NK-92 (cell line): ENCODE measurements at regions not wholly inside any gene's neighbourhood (a gene's known extent, or its start where the extent isn't known, plus 50 kb on each side); places are given as distances from the start of the nearest gene placed in this dataset.

Experiments
- DNase-seq: peaks from one replicate; lab custom pipeline; 2025; ENCODE audit not compliant: unreplicated experiment; lab: John Stamatoyannopoulos, UW

- DNase-seq, result no peak
Measured at GRCh38 chr2:12641441-12641840, 75.3 kb upstream of the TRIB2 start.

- DNase-seq, result no peak
Measured at GRCh38 chr2:12642332-12642731, 74.4 kb upstream of the TRIB2 start.

DNA sequence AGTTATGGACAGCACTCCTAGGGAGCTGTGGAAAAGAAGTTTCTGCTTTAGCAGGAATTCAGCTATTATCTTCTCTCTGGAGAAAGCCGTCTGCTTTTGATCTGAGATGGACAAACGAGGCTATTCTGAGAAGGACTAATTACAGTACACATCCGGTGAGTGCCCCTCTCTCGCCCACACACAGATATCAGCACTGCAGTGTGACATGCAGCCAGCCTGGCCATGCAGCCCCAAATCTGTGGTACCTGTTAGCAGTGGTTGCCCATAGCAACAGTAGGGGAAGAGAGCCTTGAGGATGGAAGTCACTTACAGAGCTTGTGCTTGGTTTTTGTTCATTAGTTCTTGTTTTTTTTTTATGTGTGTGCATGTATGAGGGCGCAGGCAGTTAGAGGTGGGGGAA lies 73.9 kb upstream of the TRIB2 start:
- no peak for DNase-seq

DNA sequence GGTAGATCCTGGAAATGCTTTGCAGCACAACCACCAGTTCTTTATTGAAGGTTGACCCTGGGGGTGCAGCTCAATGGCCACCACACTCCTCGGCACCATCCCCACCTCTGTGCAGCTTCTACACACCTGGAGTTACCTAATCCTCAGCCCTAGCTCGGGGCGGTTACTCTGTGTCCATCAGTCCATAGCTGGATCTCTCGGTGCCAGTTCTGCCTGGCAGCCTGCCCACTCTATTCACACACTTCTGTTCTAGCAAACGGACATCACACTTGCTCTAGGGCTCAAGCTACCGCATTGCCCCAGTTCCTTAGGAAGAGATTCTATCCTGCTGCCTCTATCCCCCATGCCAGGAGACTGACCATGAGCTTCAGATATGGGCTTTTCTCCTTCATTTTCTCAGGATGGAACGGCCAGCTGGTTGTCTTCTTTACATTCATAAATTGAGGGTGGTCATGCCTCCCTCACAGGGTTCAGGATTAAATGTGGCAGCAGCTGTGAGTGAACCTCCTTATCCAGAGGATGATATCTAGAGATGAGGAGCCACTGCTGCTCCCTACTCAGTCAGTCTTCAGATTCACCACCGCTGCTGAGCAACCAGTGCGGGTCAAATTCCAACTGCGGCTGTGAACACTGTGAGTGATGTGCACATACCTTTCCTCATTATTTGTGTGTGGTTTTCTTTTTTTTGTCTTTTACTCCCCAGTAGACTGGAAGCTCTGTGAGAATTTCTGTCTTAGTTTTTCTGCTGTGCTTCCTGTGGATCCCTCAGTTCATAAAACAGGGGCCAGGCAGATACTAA lies 66.9 kb upstream of the TRIB2 start:
- DNase-seq, result no peak

DNA sequence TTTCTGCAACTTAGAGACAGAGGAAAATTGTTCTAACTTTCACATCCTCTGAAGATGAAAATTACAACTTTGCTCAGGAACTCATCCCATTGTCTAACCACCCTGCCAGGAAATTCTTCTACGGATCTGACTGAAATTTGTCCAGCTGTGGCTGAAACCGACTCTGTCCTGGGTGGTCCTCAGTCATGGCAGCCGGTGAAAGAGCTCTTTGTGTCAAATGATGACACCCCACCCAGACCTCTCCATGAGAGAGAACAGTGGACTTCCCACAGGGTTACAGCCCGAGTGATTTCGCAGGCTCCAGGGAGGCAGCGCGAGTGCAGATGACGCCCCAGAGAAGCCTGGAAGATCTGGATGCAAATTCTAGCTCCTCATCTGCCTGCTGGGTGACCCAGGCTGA lies 65.1 kb upstream of the TRIB2 start:
- no peak for DNase-seq

GRCh38 chr2:12652723-12653122 lies 64.0 kb upstream of the TRIB2 start:
- no peak for DNase-seq

- DNase-seq, result no peak
Measured at GRCh38 chr2:12657560-12657959, 59.2 kb upstream of the TRIB2 start.

- no peak for DNase-seq
Measured at GRCh38 chr2:12658310-12658945, 58.3 kb upstream of the TRIB2 start.

GRCh38 chr2:12661489-12661888 lies 55.2 kb upstream of the TRIB2 start:
- no peak for DNase-seq

DNA sequence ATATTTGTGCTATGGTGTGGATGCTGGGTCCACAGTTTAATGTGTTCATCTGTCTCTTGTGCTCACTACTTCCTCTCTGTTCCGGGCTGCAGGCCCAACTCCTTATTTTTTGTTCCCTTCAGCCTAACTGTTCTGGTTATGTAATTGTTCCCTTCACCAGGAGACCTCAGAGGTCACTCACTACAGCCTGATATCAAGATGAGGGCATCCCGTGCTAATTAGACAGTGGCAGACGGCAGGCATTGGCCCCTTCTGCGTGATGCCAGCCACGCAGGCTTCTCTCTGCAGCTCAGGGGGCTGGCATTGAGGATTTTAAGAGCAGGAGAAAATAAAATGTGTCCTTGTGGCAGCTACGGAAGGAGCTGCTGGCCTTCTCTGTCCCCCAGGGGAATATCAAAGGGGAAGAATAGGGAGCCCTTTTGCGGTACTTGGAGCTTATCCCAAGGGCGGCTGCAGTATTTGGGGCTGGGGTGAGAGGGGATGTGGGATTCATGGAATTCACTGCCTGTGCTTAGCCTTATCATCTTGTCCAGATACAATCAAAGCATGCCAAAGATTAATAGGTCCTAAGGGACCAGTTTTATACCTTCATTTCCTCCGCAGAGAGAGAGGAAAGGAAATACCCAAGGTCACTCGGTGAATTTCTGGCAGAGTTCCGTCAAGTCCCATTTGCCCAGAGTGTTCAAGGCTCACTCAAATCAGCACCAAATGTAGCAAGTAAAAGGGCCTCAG lies 53.3 kb upstream of the TRIB2 start:
- no peak for DNase-seq

- DNase-seq, result no peak
Measured at GRCh38 chr2:12665334-12665733, 51.4 kb upstream of the TRIB2 start.

GRCh38 chr2:12666445-12666844 lies 50.3 kb upstream of the TRIB2 start:
- no peak for DNase-seq
